ENCODE measurements at regions not wholly inside any gene's neighbourhood (a gene's known extent, or its start where the extent isn't known, plus 50 kb on each side); places are given as distances from the start of the nearest gene placed in this dataset.
"Not testable (repeated sequence)": the region's sequence is repeated elsewhere in the genome, so short reads cannot be mapped to it uniquely, and the experiment has no call there.

DNA sequence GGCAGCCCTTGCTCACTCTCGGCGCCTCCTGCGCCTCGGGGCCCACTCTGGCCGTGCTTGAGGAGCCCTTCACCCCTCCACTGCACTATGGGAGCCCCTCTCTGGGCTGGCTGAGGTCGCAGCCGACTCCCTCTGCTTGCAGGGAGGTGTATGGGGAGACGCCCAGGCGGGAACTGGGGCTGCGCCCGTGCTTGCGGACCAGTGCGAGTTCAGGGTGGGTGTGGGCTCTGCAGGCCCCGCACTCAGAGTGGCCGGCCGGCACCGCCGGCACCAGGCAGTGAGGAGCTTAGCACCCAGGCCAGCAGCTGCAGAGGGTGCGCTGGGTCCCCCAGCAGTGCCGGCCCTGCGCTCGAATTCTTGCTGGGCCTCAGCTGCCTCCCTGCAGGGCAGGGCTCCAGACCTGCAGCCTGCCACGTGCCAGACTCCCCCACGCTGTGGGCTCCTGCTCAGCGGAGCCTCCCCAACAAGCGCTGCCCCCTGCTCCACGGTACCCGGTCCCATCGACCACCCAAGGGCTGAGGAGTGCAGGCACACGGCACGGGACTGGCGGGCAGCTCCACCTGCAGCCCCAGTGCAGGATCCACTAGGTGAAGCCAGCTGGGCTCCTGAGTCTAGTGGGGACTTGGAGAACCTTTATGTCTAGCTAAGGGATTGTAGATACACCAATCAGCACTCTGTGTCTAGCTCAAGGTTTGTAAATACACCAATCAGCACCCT lies 54.0 kb upstream of the WWC2 start:
- H3K4me3 ChIP-seq (ENCODE audit: control insufficient read depth in 1 of 2, extremely low read depth in 1 of 2, low read length in 1 of 2); H3K27ac Mint-ChIP-seq; H3K36me3 ChIP-seq (ENCODE audit: control insufficient read depth in 2 of 2, extremely low read depth in 1 of 2, insufficient read depth in 1 of 2, low read length in 1 of 2); H3K9me3 Mint-ChIP-seq; H3K4me3 Mint-ChIP-seq; H3K4me1 ChIP-seq (ENCODE audit: control insufficient read depth in 1 of 2, extremely low read depth in 1 of 2, insufficient read depth in 2 of 2, low read length in 2 of 2); H3K9me3 ChIP-seq; ATAC-seq (replicated peaks in 1 of 4); H3K4me1 Mint-ChIP-seq; DNase-seq; H3K27me3 ChIP-seq (replicated peaks in 1 of 2; ENCODE audit: control insufficient read depth in 2 of 2, extremely low read depth in 1 of 2, insufficient read depth in 2 of 2, low read length in 1 of 2); H3K36me3 Mint-ChIP-seq; H3K27ac ChIP-seq (ENCODE audit: low read length): not testable (repeated sequence)
- 94% methylated on average over 19 of the region's 32 CpGs for WGBS (ENCODE audit: insufficient coverage)
- H3K27me3 Mint-ChIP-seq = peaks cover 17 to 19% of the 10 kb centered on the region in 2 donors
- ChIA-PET POLR2A (interaction anchor here in 1 of 2 donors (0.7 kb wide), 1 partner anchor 65 kb away, joined by 4 read pairs; no protein-coding TSS in a partner anchor), CTCF (interaction anchor here in 1 of 2 donors (0.6 kb wide), 1 partner anchor 815 kb away, joined by 6 read pairs; no protein-coding TSS in a partner anchor)

DNA sequence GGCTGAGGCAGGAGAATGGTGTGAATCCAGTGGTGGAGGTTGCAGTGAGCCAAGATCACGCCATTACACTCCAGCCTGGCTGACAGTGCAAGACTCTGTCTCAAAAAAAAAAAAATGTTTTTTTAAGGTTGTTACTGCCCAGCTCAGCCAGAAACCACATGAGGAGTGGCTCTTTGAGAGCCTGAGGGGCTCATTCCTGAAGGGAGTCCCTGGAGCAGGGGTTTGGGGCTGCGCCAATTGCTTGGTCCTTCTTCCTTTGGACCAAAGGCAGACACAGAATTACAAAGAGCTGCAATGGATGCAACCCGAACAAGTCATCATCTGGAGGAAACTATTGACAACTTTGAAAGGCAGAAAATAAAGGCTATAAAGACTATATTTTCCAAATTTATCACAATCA lies 60.6 kb upstream of the WWC2 start:
- ChIA-PET CTCF (no interaction called here), POLR2A (no interaction called here)
- DNase-seq = no peak
- peaks cover 0 to 4% of the 10 kb centered on the region in 2 experiments for H3K27me3 ChIP-seq (replicated peaks in 1 of 2; ENCODE audit: control insufficient read depth in 2 of 2, extremely low read depth in 1 of 2, insufficient read depth in 2 of 2, low read length in 1 of 2)
- no peak for ATAC-seq (replicated peaks in 1 of 4)
- WGBS (ENCODE audit: insufficient coverage) = 90% methylated on average over 2 of the region's 3 CpGs
- Mint-ChIP-seq H3K36me3 (no peaks in the 10 kb centered on the region), H3K27me3 (peaks cover 10% of the 10 kb centered on the region in 2 donors), H3K4me3 (no peak overlapping the region), H3K9me3 (no peaks in the 10 kb centered on the region), H3K27ac (no peak overlapping the region), H3K4me1 (no peaks in the 10 kb centered on the region)
- no peaks in the 10 kb centered on the region for H3K36me3 ChIP-seq (ENCODE audit: control insufficient read depth in 2 of 2, extremely low read depth in 1 of 2, insufficient read depth in 1 of 2, low read length in 1 of 2)
- no peaks in the 10 kb centered on the region for H3K9me3 ChIP-seq
- H3K27ac ChIP-seq (ENCODE audit: low read length) = no peak overlapping the region
- no peak overlapping the region for H3K4me3 ChIP-seq (ENCODE audit: control insufficient read depth in 1 of 2, extremely low read depth in 1 of 2, low read length in 1 of 2)
- no peaks in the 10 kb centered on the region for H3K4me1 ChIP-seq (ENCODE audit: control insufficient read depth in 1 of 2, extremely low read depth in 1 of 2, insufficient read depth in 2 of 2, low read length in 2 of 2)

DNA sequence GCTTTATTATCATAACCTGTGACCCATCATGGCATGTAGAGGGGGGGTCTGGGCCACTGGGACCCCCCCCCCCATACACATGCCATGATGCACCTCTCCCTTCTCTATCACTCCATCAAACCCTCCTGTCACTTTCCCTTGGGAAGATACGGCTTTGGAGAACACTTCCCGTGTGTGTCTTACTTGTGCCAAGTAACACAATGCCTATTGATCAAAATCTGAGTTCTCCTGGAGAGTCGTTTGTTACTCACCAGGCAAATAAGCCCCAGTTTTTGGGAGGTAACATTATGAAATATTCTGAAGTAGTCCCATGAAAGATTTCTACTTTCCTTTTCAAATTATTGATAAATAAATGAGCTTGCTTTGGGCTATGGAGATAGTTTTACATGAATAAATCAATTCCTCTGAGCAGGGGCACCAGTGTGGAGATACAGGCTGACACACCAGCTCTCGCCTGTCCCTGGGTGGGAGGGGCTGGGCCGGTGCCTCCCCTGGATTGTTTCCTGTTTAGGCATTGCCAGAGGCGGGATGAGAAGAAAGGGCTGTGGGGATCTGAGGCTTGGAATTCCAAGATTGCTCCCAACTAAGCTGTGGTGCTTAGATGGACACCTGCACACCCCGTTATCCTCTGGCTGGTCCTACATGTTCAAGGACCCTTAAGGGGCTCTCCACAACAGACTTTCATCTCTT lies 63.2 kb upstream of the WWC2 start:
- DNase-seq = no peak
- H3K4me1 Mint-ChIP-seq = no peaks in the 10 kb centered on the region
- Histone ChIP-seq H3K9me3 (no peaks in the 10 kb centered on the region), H3K27me3 (replicated peaks in 1 of 2; ENCODE audit: control insufficient read depth in 2 of 2, extremely low read depth in 1 of 2, insufficient read depth in 2 of 2, low read length in 1 of 2) (peaks cover 0 to 4% of the 10 kb centered on the region in 2 experiments), H3K36me3 (ENCODE audit: control insufficient read depth in 2 of 2, extremely low read depth in 1 of 2, insufficient read depth in 1 of 2, low read length in 1 of 2) (no peaks in the 10 kb centered on the region), H3K4me1 (ENCODE audit: control insufficient read depth in 1 of 2, extremely low read depth in 1 of 2, insufficient read depth in 2 of 2, low read length in 2 of 2) (no peaks in the 10 kb centered on the region), H3K27ac (ENCODE audit: low read length) (no peak overlapping the region), H3K4me3 (ENCODE audit: control insufficient read depth in 1 of 2, extremely low read depth in 1 of 2, low read length in 1 of 2) (no peak overlapping the region)
- ChIA-PET POLR2A (interaction anchor here in 1 of 2 donors (0.6 kb wide), 1 partner anchor 779 kb away, joined by 5 read pairs; no protein-coding TSS in a partner anchor), CTCF (no interaction called here)
- 43% methylated on average over 2 of the region's 7 CpGs for WGBS (ENCODE audit: insufficient coverage)
- H3K36me3 Mint-ChIP-seq = no peaks in the 10 kb centered on the region
- H3K9me3 Mint-ChIP-seq = no peaks in the 10 kb centered on the region
- H3K4me3 Mint-ChIP-seq = no peak overlapping the region
- no peak for ATAC-seq (replicated peaks in 1 of 4)
- peaks cover 5 to 10% of the 10 kb centered on the region in 2 donors for H3K27me3 Mint-ChIP-seq
- no peak overlapping the region for H3K27ac Mint-ChIP-seq

DNA sequence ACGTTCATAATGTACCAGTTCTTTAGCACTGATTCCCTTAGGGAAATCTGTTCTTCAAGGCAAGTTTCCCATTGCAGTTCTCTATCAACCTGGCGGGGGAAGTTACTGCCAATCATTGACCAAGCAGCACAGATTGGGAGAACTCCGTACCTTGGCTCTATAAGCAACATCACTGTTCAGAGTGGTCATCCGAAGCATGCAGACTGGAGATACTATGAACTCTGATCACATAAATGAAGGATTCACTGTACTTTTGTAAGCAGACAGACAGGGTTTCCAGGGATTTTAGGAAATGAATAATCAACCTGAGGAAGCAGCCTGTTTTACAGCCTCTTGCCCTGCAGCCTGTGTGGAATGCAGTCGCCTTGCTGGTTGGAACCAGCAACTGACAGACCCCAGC lies 63.8 kb upstream of the WWC2 start:
- WGBS (ENCODE audit: insufficient coverage) = 95% methylated on average over 4 of the region's 5 CpGs
- peaks cover 5 to 10% of the 10 kb centered on the region in 2 donors for H3K27me3 Mint-ChIP-seq

DNA sequence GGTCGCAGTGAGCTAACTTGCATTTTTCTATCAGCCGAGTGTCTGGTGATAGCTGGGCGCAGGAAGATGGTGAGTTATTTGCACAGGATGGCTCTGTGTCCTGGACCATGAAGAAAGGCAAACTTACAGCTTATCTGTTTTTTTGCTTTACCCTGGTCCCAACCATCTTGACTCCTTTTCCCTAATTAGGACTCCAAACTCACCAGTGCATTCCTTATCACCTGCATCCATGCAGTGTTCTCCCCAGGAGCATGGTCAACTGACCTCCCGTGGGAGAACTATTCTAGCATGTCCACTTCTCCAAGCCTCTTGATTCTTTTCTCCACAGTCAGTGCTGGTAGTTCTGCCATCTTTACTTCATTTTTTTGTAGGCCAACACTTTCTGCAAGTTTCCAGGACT lies 68.2 kb upstream of the WWC2 start:
- peaks cover 3 to 7% of the 10 kb centered on the region in 2 donors for H3K27me3 Mint-ChIP-seq
- H3K27ac Mint-ChIP-seq = no peak overlapping the region
- Histone ChIP-seq H3K36me3 (ENCODE audit: control insufficient read depth in 2 of 2, extremely low read depth in 1 of 2, insufficient read depth in 1 of 2, low read length in 1 of 2) (no peaks in the 10 kb centered on the region), H3K27me3 (replicated peaks in 1 of 2; ENCODE audit: control insufficient read depth in 2 of 2, extremely low read depth in 1 of 2, insufficient read depth in 2 of 2, low read length in 1 of 2) (no peaks in the 10 kb centered on the region), H3K9me3 (no peaks in the 10 kb centered on the region), H3K27ac (ENCODE audit: low read length) (no peak overlapping the region), H3K4me1 (ENCODE audit: control insufficient read depth in 1 of 2, extremely low read depth in 1 of 2, insufficient read depth in 2 of 2, low read length in 2 of 2) (no peaks in the 10 kb centered on the region), H3K4me3 (ENCODE audit: control insufficient read depth in 1 of 2, extremely low read depth in 1 of 2, low read length in 1 of 2) (no peak overlapping the region)
- no peaks in the 10 kb centered on the region for H3K9me3 Mint-ChIP-seq
- H3K4me1 Mint-ChIP-seq = no peaks in the 10 kb centered on the region
- DNase-seq (no peak), ATAC-seq (replicated peaks in 1 of 4) (no peak)
- POLR2A ChIA-PET = no interaction called here
- no peak overlapping the region for H3K4me3 Mint-ChIP-seq
- CTCF ChIA-PET = no interaction called here
- H3K36me3 Mint-ChIP-seq = no peaks in the 10 kb centered on the region
- WGBS (ENCODE audit: insufficient coverage) = 96% methylated on average over 4 of the region's 4 CpGs

More for the DNA sequence above, 63.8 kb upstream of the WWC2 start:
- no peak for DNase-seq
- Histone ChIP-seq H3K9me3 (no peaks in the 10 kb centered on the region), H3K27me3 (replicated peaks in 1 of 2; ENCODE audit: control insufficient read depth in 2 of 2, extremely low read depth in 1 of 2, insufficient read depth in 2 of 2, low read length in 1 of 2) (peaks cover 0 to 4% of the 10 kb centered on the region in 2 experiments), H3K4me1 (ENCODE audit: control insufficient read depth in 1 of 2, extremely low read depth in 1 of 2, insufficient read depth in 2 of 2, low read length in 2 of 2) (no peaks in the 10 kb centered on the region), H3K4me3 (ENCODE audit: control insufficient read depth in 1 of 2, extremely low read depth in 1 of 2, low read length in 1 of 2) (no peak overlapping the region), H3K27ac (ENCODE audit: low read length) (no peak overlapping the region), H3K36me3 (ENCODE audit: control insufficient read depth in 2 of 2, extremely low read depth in 1 of 2, insufficient read depth in 1 of 2, low read length in 1 of 2) (no peaks in the 10 kb centered on the region)
- no peaks in the 10 kb centered on the region for H3K4me1 Mint-ChIP-seq
- ChIA-PET CTCF (no interaction called here), POLR2A (no interaction called here)
- H3K36me3 Mint-ChIP-seq = no peaks in the 10 kb centered on the region
- no peak overlapping the region for H3K4me3 Mint-ChIP-seq
- no peak overlapping the region for H3K27ac Mint-ChIP-seq
- H3K9me3 Mint-ChIP-seq = no peaks in the 10 kb centered on the region
- no peak for ATAC-seq (replicated peaks in 1 of 4)

DNA sequence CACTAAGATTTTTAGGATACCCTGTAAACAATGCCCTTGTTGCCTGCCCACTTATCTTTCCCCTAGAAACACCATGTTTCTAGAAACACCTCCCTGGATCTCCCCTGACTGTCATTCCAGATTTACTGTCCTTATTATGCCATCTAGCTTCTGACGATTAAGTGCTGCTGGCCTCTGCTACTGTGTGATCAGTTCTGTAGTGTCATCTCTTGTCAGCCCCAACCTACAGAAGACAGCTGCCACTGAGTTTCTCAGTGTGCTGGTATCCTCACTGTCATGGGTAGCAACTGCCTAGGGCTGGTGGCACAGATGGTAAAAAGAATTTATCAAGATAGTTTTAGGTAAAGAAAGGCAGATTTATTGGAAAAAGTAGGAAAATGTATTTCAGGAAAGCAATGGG lies 68.7 kb upstream of the WWC2 start:
- no peaks in the 10 kb centered on the region for H3K36me3 ChIP-seq (ENCODE audit: control insufficient read depth in 2 of 2, extremely low read depth in 1 of 2, insufficient read depth in 1 of 2, low read length in 1 of 2)
- no peak overlapping the region for H3K27ac Mint-ChIP-seq
- ATAC-seq (replicated peaks in 1 of 4) (no peak), DNase-seq (no peak)
- POLR2A ChIA-PET = no interaction called here
- no peaks in the 10 kb centered on the region for H3K27me3 ChIP-seq (replicated peaks in 1 of 2; ENCODE audit: control insufficient read depth in 2 of 2, extremely low read depth in 1 of 2, insufficient read depth in 2 of 2, low read length in 1 of 2)
- H3K27me3 Mint-ChIP-seq = peaks cover 3 to 5% of the 10 kb centered on the region in 2 donors
- no peaks in the 10 kb centered on the region for H3K9me3 Mint-ChIP-seq
- H3K4me1 Mint-ChIP-seq = no peaks in the 10 kb centered on the region
- no peaks in the 10 kb centered on the region for H3K4me1 ChIP-seq (ENCODE audit: control insufficient read depth in 1 of 2, extremely low read depth in 1 of 2, insufficient read depth in 2 of 2, low read length in 2 of 2)
- no peak overlapping the region for H3K27ac ChIP-seq (ENCODE audit: low read length)
- WGBS (ENCODE audit: insufficient coverage) = no CpG with 5 or more reads among the region's 1 CpG
- H3K4me3 ChIP-seq (ENCODE audit: control insufficient read depth in 1 of 2, extremely low read depth in 1 of 2, low read length in 1 of 2) = no peak overlapping the region
- H3K4me3 Mint-ChIP-seq = no peak overlapping the region
- CTCF ChIA-PET = no interaction called here
- no peaks in the 10 kb centered on the region for H3K36me3 Mint-ChIP-seq
- H3K9me3 ChIP-seq = no peaks in the 10 kb centered on the region

All from T-cell (primary cell).